CD4-positive, alpha-beta memory T cell (primary cell): ENCODE measurements at regions not wholly inside any gene's neighbourhood (a gene's known extent, or its start where the extent isn't known, plus 50 kb on each side); places are given as distances from the start of the nearest gene placed in this dataset.
A peak's percentile ranks its signal among the peaks of the same experiment; 100 is the strongest.
"Not testable (repeated sequence)": the region's sequence is repeated elsewhere in the genome, so short reads cannot be mapped to it uniquely, and the experiment has no call there.

Source experiments
- CTCF ChIA-PET: fragments of 350-600 bp; sonication (Branson Sonifier 250); formaldehyde crosslinking; loops from one replicate; lab custom pipeline; 2021; ENCODE audit warnings: inconsistent platforms; ENCODE audit not compliant: partially characterized antibody; lab: Charles Lee
- POLR2A ChIA-PET: fragments of 350-600 bp; sonication (Branson Sonifier 250); formaldehyde crosslinking; loops from one replicate; lab custom pipeline; 2021; ENCODE audit not compliant: partially characterized antibody; lab: Charles Lee
- DNase-seq, 5 donors: peaks; one replicate each; pipeline versions ENCODE4 v3.0.0 to v3.0.0-alpha.2; 2020 to 2022; ENCODE audit warnings: mixed read lengths in 1 of 5
- H3K27ac ChIP-seq: one replicate; pipeline ENCODE4 v1.7.0; 2013; ENCODE audit warnings: low read depth, low read length
- H3K27me3 ChIP-seq: 2 replicates; pipeline ENCODE4 v1.7.0; 2013; ENCODE audit warnings: mild to moderate bottlenecking, low read length, moderate library complexity; ENCODE audit not compliant: insufficient read depth
- H3K36me3 ChIP-seq: 2 replicates; pipeline ENCODE4 v1.7.0; 2013; ENCODE audit warnings: mild to moderate bottlenecking, low read length, moderate library complexity; ENCODE audit not compliant: insufficient read depth
- H3K4me1 ChIP-seq: 2 replicates; pipeline ENCODE4 v1.7.0; 2013; ENCODE audit warnings: mild to moderate bottlenecking, low read length, moderate library complexity; ENCODE audit not compliant: insufficient read depth
- H3K4me3 ChIP-seq, 2 donors: one replicate each; pipeline ENCODE4 v1.7.0; 2013; ENCODE audit warnings: low read length in 2 of 2, mild to moderate bottlenecking in 1 of 2
- H3K9me3 ChIP-seq, 2 donors: one replicate each; pipeline ENCODE4 v1.7.0; 2013; ENCODE audit warnings: low read length in 2 of 2, control low read depth in 1 of 2; ENCODE audit not compliant: control insufficient read depth in 1 of 2
- H3K27ac Mint-ChIP-seq, 7 donors: one replicate each; pipeline ENCODE4 v1.8.0; 2020 to 2021; ENCODE audit warnings: mixed read lengths in 7 of 7, mild to moderate bottlenecking in 6 of 7, inconsistent platforms in 3 of 7, moderate library complexity in 3 of 7
- H3K27me3 Mint-ChIP-seq, 2 donors: one replicate each; pipeline ENCODE4 v1.8.0; 2020 to 2021; ENCODE audit warnings: mixed read lengths in 2 of 2
- H3K36me3 Mint-ChIP-seq, 2 donors: one replicate each; pipeline ENCODE4 v1.8.0; 2020 to 2021; ENCODE audit warnings: mixed read lengths in 2 of 2, inconsistent platforms in 1 of 2, mild to moderate bottlenecking in 1 of 2
- H3K4me1 Mint-ChIP-seq, 4 donors: one replicate each; pipeline ENCODE4 v1.8.0; 2020 to 2021; ENCODE audit warnings: mixed read lengths in 4 of 4, mild to moderate bottlenecking in 1 of 4
- H3K4me3 Mint-ChIP-seq, 8 donors: one replicate each; pipeline ENCODE4 v1.8.0; 2020 to 2021; ENCODE audit warnings: mixed read lengths in 8 of 8, mild to moderate bottlenecking in 7 of 8, moderate library complexity in 6 of 8, inconsistent platforms in 3 of 8
- H3K9me3 Mint-ChIP-seq, 8 donors: one replicate each; pipeline ENCODE4 v1.8.0; 2020 to 2021; ENCODE audit warnings: mixed read lengths in 8 of 8, mild to moderate bottlenecking in 5 of 8, inconsistent platforms in 3 of 8, moderate library complexity in 1 of 8
- intact Hi-C: fragments of 100-400 bp; cut with micrococcal nuclease; formaldehyde crosslinking; loops from one replicate; pipeline ENCODE4 v1.15.1; 2023

- H3K9me3 ChIP-seq, H3K36me3 Mint-ChIP-seq, H3K27me3 ChIP-seq, POLR2A ChIA-PET, H3K27me3 Mint-ChIP-seq, H3K4me3 ChIP-seq, H3K36me3 ChIP-seq, H3K9me3 Mint-ChIP-seq, H3K27ac ChIP-seq: not testable (repeated sequence)
- intact Hi-C loops, result loop anchor here (5.0 kb wide), 1 partner anchor 54 kb away; no protein-coding TSS in a partner anchor
- Mint-ChIP-seq H3K4me1 (peaks cover 0 to 25% (median 7%) of the 10 kb centered on the region in 4 donors), H3K4me3 (peak overlapping the region in 3 of 8 donors; percentile 11 to 55 (median 32)), H3K27ac (peak overlapping the region in 1 of 7 donors; percentile 56)
- CTCF ChIA-PET, result interaction anchor here (0.7 to 1.2 kb wide), 2 partner anchors 45 to 47 kb away, joined by 7 to 10 read pairs; no protein-coding TSS in a partner anchor
- H3K4me1 ChIP-seq, result peaks cover 11% of the 10 kb centered on the region
- peak in 4 of 5 donors; percentile 62 to 77 (median 66) for DNase-seq
Observed at GRCh38 chr14:106741086-106741827, 1214.9 kb downstream of the TMEM121 start.

- H3K36me3 Mint-ChIP-seq, H3K4me3 ChIP-seq, H3K27me3 ChIP-seq, intact Hi-C loops, H3K27ac ChIP-seq, H3K27me3 Mint-ChIP-seq, POLR2A ChIA-PET, H3K36me3 ChIP-seq, H3K9me3 ChIP-seq, H3K9me3 Mint-ChIP-seq: not testable (repeated sequence)
- Mint-ChIP-seq H3K4me1 (peaks cover 0 to 26% (median 3%) of the 10 kb centered on the region in 4 donors), H3K4me3 (peak overlapping the region in 2 of 8 donors; percentile 3 to 15), H3K27ac (peak overlapping the region in 1 of 7 donors; percentile 24)
- H3K4me1 ChIP-seq, result peaks cover 11% of the 10 kb centered on the region
- CTCF ChIA-PET, result interaction anchor here (1.1 kb wide), 1 partner anchor 45 kb away, joined by 4 read pairs; no protein-coding TSS in a partner anchor
- peak in 2 of 5 donors; percentile 17 to 43 for DNase-seq
Observed at GRCh38 chr14:106745016-106745767, 1218.8 kb downstream of the TMEM121 start.

- H3K9me3 ChIP-seq, POLR2A ChIA-PET, H3K4me3 ChIP-seq, H3K4me1 ChIP-seq, H3K27ac ChIP-seq, H3K36me3 ChIP-seq, DNase-seq, H3K27me3 ChIP-seq, H3K27ac Mint-ChIP-seq, H3K9me3 Mint-ChIP-seq, H3K36me3 Mint-ChIP-seq, CTCF ChIA-PET, H3K27me3 Mint-ChIP-seq, intact Hi-C loops: not testable (repeated sequence)
- Mint-ChIP-seq H3K4me1 (peaks cover 0 to 12% (median under 1%) of the 10 kb centered on the region in 4 donors), H3K4me3 (peak overlapping the region in 2 of 8 donors; percentile 26 to 39)
Observed at GRCh38 chr14:106750089-106750488, 1223.7 kb downstream of the TMEM121 start.

GRCh38 chr14:106753751-106754150 is 1227.4 kb downstream of the TMEM121 start:
- H3K36me3 ChIP-seq, H3K36me3 Mint-ChIP-seq, H3K27ac ChIP-seq, H3K27me3 ChIP-seq, H3K27me3 Mint-ChIP-seq, DNase-seq, H3K9me3 Mint-ChIP-seq, POLR2A ChIA-PET, H3K9me3 ChIP-seq, CTCF ChIA-PET, intact Hi-C loops, H3K4me1 ChIP-seq, H3K4me3 Mint-ChIP-seq, H3K27ac Mint-ChIP-seq, H3K4me1 Mint-ChIP-seq, H3K4me3 ChIP-seq: not testable (repeated sequence)

GRCh38 chr14:106757444-106757843 is 1231.1 kb downstream of the TMEM121 start:
- H3K4me1 Mint-ChIP-seq, H3K27ac ChIP-seq, DNase-seq, H3K4me3 ChIP-seq, H3K9me3 Mint-ChIP-seq, H3K27ac Mint-ChIP-seq, H3K4me1 ChIP-seq, H3K36me3 Mint-ChIP-seq, intact Hi-C loops, H3K9me3 ChIP-seq, POLR2A ChIA-PET, H3K36me3 ChIP-seq, H3K4me3 Mint-ChIP-seq, H3K27me3 Mint-ChIP-seq, H3K27me3 ChIP-seq, CTCF ChIA-PET: not testable (repeated sequence)

GRCh38 chr14:106761886-106762816 is 1235.8 kb downstream of the TMEM121 start:
- POLR2A ChIA-PET, H3K4me3 ChIP-seq, H3K9me3 Mint-ChIP-seq, H3K27me3 ChIP-seq, CTCF ChIA-PET, H3K27me3 Mint-ChIP-seq, H3K36me3 ChIP-seq, H3K4me3 Mint-ChIP-seq, H3K36me3 Mint-ChIP-seq, H3K27ac Mint-ChIP-seq, H3K9me3 ChIP-seq, H3K27ac ChIP-seq: not testable (repeated sequence)
- peaks cover 10 to 27% (median 17%) of the 10 kb centered on the region in 4 donors for H3K4me1 Mint-ChIP-seq
- intact Hi-C loops, result loop anchor here (10.0 kb wide), 1 partner anchor 47 kb away; no protein-coding TSS in a partner anchor
- H3K4me1 ChIP-seq, result peaks cover 18% of the 10 kb centered on the region
- DNase-seq, result peak in 3 of 5 donors; percentile 24 to 39 (median 30)
